ENCODE measurements at regions not wholly inside any gene's neighbourhood (a gene's known extent, or its start where the extent isn't known, plus 50 kb on each side); places are given as distances from the start of the nearest gene placed in this dataset.

DNA sequence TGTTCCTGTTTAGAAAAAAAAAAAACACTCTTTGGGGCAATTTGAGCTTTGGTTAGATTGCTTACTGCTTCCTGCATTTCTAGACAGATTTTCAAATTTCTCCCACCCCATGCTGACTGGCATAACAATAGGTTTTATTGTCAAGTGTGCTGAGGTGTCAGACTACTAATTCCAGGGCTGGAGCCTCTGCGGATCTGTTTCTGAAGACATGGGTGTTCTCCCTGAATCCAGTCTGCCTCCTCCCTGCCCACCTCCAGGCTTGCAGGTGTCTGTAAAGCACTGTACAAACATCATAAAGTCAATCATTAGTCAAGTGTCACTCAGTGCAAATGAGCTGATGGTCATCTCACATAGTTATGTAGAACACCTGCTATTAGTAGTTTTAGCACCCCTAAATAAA, 292.4 kb downstream of the GATA3 start:
- TF ChIP-seq, protein P1, sequence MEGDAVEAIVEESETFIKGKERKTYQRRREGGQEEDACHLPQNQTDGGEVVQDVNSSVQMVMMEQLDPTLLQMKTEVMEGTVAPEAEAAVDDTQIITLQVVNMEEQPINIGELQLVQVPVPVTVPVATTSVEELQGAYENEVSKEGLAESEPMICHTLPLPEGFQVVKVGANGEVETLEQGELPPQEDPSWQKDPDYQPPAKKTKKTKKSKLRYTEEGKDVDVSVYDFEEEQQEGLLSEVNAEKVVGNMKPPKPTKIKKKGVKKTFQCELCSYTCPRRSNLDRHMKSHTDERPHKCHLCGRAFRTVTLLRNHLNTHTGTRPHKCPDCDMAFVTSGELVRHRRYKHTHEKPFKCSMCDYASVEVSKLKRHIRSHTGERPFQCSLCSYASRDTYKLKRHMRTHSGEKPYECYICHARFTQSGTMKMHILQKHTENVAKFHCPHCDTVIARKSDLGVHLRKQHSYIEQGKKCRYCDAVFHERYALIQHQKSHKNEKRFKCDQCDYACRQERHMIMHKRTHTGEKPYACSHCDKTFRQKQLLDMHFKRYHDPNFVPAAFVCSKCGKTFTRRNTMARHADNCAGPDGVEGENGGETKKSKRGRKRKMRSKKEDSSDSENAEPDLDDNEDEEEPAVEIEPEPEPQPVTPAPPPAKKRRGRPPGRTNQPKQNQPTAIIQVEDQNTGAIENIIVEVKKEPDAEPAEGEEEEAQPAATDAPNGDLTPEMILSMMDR (IDR thresholded peaks at IDR 0.05; ENCODE audit: insufficient read depth, low read depth, low read length), result no peak
- TF ChIP-seq EZH2 (IDR thresholded peaks at IDR 0.05; ENCODE audit: insufficient read depth, low read length), result no peak
